GM18505 (cell line): ENCODE measurements at regions not wholly inside any gene's neighbourhood (a gene's known extent, or its start where the extent isn't known, plus 50 kb on each side); places are given as distances from the start of the nearest gene placed in this dataset.

Experiments used
- ATAC-seq: cut with Tn5 transposase; IDR thresholded peaks from one replicate; pipeline ENCODE4 v1.9.1; 2021; ENCODE audit not compliant: unreplicated experiment
- POLR2A ChIP-seq: IDR thresholded peaks from 4 replicates; pipeline ENCODE4 v1.6.1; 2011; ENCODE audit warnings: borderline replicate concordance; ENCODE audit not compliant: insufficient read depth, insufficient read length; ENCODE audit errors: extremely low read depth

DNA sequence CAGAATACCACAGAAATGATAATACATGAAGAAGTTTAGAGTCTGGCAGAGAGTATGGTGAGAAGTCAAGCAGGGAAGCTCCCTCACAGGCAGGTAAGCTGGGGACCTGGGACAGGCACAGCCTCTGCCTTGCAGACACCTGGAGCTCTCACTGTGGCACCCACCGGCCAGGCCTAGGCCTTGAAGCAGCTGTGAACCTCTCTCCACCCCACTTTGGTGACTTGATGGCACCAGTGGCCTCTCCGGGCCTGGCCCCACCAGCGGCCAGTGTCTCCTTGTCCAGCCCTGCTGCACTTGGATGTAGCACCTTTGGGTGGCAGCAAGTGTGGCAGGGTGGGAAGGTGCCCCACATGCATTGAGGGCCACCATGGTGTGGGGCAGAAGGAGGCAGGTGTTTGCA, 330.5 kb downstream of the NPR3 start:
- TF ChIP-seq POLR2A = no peak

DNA sequence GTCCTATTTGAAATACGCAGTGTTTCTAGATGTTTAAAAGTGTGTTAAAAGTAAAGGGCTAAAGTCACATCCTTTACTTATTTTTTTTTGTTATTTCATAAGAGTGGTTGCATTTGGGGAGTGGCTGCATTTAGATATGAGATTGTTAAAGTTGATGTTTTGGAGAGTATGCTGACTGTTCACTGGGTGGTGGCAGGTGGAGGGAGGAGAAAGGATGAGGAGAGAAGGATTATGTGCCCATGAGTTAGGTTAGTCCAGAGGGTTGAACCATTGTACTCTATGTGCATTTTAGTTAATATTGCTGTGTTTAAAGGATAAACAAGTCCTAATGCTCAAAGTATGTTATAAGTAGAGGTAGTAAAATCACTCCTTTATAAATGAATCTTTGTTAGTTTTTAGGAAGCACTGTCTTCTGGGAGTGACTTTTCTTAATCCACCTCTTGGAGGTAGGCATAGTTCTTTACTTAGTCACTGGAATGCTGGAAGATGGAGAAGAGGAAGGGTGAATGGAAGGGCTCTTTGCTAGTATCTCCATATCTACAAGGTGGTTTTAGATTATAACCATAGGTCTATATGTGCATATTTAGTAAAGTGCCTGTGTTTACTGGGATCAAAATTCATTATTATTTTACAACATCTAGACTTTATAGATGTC, 332.3 kb downstream of the NPR3 start:
- no peak for TF ChIP-seq POLR2A
- no peak for ATAC-seq

More for the DNA sequence above, 330.5 kb downstream of the NPR3 start:
- ATAC-seq = no peak

DNA sequence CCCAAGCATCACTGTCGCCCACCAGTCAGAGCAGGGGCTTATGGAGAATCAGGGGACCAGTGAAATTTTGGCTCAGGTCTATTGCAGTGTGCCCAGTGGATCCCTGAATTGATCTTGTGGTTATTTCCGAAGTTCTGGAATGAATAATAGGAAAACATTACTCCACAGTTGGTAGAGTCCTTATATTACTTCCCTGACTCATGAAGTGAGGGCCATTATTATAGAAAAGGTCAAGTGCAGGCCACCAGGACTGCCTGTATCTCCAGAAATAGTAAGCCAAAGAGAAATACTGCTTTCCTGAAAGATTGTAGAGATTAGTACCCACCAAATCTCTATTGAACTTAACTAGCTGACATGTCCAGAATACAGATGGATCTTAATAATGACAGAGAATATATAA, 335.0 kb downstream of the NPR3 start:
- no peak for TF ChIP-seq POLR2A
- no peak for ATAC-seq

DNA sequence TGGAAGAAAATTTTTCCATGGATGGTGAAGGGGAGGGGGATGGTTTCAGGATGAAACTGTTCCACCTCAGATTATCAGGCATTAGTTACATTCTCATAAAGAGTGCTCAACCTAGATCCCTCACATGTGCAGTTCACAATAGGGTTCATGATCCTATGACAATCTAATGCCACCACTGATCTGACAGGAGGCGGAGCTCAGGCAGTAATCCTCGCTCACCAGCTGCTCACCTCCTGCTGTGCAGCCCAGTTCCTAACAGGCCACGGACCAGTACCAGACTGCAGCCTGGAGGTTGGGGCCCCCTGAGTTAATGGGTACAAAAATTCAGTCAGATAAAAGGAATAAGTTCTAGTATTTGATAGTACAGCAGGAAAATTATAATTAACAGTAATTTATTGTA, 337.2 kb downstream of the NPR3 start:
- no peak for TF ChIP-seq POLR2A
- ATAC-seq = no peak

DNA sequence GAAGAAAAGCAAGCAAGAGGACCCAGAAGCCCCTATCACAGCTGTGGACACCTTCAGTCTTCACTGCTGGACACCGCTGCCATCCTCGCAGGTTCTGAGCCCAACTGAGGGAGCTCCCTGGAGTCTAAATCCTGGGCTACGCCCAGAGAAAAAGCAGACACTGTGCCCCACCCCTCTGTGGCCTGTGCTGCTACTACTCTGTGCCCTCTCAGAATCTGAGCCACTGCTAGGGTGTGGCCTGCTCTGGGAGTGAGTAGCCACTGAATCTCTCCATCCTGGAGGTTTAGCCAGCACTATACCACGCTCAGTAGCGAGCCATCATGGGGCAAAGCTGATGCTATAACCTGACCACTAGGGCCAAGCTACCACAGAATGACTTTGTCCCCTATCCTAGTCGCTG, 338.2 kb downstream of the NPR3 start:
- TF ChIP-seq POLR2A = no peak
- no peak for ATAC-seq

DNA sequence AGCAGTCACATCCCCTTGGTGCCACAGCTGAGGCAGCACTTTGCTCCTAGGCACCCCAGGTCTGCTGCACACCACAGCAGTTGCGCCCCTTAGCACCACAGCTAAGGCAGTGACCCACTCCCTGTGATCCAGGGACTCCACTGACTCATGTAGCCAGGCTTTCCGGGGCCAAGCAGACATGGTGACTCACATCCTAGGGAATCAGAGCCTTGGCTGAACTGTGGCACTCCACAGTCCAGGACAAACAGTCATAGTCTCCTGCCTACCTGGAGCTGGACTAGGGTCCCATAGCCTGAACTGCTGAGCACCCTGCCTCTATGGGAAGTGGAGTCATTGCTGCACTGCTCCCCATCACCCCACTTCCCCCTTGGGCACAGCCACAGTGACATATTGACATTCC, 338.7 kb downstream of the NPR3 start:
- ATAC-seq = no peak

DNA sequence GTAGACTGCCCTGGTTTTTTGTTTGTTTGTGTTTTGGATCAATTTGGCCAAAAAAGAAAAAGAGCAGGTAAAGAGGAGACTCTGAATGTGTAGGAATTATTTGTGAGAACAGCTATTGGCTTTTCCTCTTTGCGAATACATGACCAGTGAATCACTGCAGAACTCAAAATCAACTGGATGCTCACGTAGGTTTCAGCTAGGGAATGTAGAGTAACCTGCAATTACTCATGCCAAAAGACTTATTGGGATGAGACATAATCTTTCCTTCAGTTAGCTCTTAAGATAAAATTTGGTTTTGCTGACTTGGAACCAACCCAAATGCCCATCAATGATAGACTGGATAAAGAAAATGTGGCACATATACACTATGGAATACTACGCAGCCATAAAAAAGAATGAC, 348.0 kb downstream of the NPR3 start:
- TF ChIP-seq POLR2A = no peak
- ATAC-seq = no peak

More for the DNA sequence above, 338.7 kb downstream of the NPR3 start:
- no peak for TF ChIP-seq POLR2A

DNA sequence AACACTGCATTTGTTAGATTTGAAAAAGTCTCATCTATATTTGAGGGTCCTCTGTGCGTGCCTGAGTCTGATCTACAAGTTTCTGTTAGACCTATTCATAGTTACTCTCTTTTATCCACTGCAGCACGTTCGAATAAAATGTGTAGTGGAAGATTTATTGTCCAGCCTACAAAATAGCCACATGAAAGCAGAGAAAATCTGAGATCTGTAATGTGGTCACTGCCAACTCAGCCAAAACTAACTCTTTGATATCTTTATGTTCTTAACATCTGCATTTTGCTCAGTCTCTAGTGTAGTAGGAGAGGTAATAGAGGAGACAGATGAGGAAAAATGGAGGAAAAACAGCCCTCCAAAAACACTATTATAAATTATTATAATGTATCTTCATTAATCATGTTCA, 354.0 kb downstream of the NPR3 start:
- no peak for TF ChIP-seq POLR2A
- ATAC-seq = no peak

DNA sequence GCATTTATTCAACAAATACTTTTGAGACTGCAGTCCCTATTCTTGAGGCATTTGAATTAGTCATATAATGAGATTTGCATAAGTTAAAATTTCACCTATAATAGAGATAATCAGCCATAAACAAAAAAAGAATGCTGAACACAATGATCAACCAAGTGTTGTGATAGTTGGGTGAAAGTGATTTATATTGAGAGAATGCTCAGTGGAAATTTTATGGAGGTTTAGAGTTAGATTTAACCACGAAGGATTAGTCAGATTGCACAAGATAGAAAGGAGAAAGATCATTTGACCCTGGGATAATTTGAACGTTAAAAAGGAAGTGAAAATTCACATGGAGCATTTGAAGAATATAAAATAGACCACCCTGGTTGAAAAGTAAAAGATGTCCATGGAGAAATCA, 356.2 kb downstream of the NPR3 start:
- ATAC-seq = no peak
- TF ChIP-seq POLR2A = no peak

DNA sequence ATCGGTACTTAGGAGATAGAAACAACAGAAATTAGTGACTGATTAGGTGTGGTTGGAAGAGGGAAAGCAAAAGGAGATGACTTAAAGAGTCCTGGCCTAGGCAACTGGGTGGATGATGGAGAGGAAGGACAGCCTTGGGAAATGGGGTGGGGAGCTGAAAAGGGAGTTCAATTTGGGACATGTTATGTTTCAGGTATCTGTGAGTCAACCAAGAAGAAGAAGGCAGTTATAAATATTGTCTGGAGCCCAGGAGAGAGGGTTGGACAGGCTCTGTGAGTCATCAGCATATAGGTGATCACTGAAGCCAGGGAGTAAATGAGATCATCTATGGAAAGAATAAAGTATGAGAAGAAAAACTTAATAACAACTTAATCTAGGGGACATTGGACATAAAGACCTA, 357.7 kb downstream of the NPR3 start:
- TF ChIP-seq POLR2A = no peak
- ATAC-seq = no peak

DNA sequence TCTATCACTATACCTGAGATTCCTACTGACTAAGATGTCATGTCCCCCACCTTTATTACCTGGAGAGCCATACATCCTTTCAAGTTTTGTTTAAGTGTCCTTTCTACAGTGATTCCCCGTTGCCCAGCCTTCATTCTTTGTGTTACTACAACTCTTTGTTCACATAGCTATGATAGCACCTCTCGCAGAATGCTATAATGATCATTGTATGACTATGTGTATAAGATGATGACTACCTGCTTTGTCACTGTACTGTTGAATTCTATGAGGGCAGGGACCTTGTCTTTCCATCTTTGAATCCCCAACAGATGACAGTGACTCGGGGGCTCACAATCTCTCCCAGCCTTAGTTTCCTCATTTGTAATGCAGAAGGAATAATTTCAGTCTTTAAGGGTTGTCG, 361.2 kb downstream of the NPR3 start:
- TF ChIP-seq POLR2A = no peak
- ATAC-seq = no peak

DNA sequence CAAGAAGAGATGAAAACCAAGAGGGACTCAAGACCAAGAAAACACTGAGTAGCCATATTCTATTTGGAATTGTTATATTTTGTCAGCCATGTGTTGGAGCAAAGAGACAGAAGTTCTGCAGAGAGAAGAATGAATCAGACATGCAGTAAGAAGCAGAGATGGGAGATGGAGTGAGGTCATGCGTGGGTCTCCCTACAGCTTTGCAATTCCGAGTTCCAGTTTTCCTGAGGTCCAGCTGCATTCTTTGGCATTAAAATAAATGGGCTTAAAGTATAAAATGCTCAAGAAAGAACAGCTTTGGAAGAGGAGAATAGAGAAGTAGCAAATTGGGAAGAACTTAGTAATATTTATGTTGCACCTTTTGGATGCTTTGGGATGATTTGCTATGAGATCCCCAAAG, 361.6 kb downstream of the NPR3 start:
- TF ChIP-seq POLR2A = no peak
- ATAC-seq = no peak

DNA sequence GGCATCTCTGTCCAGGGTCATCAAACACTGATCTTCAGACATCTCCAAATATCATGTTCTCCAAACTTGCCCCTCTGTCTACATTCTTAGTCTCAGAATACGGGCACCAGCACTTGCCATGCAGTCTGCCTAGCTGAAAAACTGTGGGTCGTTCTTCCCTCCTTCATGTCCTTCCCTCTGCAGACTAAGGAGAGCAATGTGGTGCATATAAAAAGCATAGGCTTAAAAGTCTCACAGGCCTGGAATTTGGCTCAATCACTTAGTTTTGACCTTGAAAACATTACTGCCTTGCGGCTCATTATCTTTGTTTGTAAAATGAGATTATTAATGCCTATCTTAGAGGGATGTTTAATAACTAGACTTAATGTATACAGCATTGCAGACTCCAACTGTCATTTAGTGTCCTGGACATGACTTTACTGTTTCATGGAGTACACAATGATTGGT, 362.8 kb downstream of the NPR3 start:
- no peak for TF ChIP-seq POLR2A

DNA sequence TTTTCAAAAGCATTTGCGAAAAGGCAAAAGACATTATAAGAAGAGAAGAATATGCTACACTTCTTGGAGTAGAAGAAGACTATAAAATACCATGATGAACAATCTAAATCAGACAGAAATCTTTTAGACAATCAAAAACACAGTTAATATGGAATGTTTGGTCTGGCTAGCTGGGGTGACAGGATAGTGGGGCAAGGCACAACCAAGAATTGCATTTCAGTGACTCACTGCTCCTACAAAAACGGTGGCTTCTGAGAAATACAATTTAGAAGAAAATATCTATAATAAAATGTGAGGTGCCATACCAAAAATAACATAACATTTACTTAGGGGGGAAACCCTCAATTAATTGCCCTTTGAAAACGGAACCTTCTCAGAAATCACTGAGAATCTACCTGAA, 363.4 kb downstream of the NPR3 start:
- ATAC-seq = no peak
- TF ChIP-seq POLR2A = no peak

More for the DNA sequence above, 362.8 kb downstream of the NPR3 start:
- ATAC-seq = no peak

DNA sequence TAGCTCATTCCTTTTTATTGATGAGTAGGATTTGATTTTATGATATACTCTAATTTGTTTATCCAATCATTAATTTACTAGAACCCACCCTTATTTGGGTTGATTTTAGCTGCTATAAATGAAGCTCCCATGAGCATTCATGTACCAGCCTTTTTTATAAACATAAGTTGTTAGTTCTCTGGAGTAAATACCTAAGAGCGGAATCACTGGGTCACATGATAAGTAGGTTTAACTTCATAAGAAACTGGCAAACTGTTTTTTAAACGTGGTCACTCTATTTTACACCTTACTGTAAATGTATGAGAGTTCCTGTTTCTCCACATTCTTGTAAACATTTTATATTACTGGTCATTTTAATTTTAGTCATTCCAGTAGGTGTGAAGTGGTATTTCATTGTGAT, 364.6 kb downstream of the NPR3 start:
- no peak for TF ChIP-seq POLR2A
- no peak for ATAC-seq

DNA sequence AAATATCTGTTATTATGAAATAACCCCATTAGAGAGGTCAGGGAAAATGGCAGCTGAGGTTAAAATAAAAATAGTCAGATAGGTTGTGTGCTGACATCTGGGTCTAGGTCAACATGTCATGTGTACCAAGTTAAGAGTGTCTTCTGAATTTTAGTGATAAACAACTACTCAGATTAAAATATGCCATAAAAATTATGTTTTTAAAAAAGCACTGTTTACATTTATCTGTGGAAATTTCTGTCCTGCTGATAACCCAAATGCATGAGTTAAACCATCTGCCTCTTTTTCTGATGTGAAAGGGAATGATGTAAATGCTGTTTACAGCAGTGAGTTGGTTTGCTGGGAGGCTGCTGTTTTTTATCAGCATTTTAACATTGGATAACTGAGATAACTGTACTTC, 361.2 kb upstream of the TARS1 start:
- no peak for ATAC-seq
- no peak for TF ChIP-seq POLR2A

DNA sequence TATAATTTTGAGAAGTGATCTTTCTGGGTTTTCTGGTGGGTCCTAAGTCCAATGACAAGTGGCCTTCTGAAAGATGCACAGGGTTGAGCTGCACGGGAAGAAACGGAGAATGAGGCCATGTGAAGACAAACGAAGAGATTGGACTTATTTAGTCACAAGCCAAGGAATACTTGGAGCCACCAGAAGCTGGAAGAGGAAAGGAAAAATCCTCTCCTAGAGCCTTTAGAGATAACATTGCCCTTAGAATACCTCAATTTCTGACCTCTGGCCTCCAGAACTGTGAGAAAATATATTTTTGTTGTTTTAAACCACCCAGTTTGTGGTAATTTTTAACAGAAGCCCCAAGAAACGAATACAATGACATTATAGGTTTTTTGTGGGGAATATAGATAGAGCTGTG, 360.5 kb upstream of the TARS1 start:
- ATAC-seq = no peak
- no peak for TF ChIP-seq POLR2A
